HG02852 (cell line): ENCODE measurements at regions not wholly inside any gene's neighbourhood (a gene's known extent, or its start where the extent isn't known, plus 50 kb on each side); places are given as distances from the start of the nearest gene placed in this dataset.

ENCODE experiments used
- ATAC-seq: cut with Tn5 transposase; IDR thresholded peaks from one replicate; pipeline ENCODE4 v1.9.1; 2021; ENCODE audit warnings: mild to moderate bottlenecking, moderate library complexity; ENCODE audit not compliant: unreplicated experiment

DNA sequence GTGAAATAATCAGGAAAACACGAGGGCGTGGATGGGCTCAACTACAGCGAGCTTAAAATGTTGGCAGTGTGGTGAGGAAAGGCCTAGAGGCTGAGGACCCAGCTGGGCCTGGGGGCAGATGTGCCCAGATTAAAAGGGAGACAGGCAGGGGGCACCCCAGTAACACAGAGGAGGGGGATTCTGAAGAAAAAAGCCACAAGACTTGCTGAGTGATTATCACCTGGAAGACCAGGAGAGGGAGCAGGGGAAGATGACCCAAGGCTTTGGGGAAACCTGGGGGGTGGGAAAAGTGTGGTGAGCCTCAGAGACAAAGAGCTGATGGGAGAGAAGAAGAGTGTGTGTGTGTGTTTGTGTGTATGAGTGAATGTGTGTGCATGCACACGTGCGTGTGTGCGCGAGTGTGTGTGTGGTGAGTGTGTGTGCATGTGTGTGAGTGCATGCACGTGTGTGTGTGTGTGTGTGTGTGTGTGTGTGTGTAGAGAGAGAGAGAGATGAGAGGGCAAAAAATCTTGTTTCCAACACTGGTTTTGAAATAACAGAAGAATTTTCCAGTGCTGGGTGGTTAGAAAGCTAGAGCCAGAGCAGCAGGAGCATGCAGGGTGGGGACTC, 500.5 kb downstream of the BUD13 start:
- no peak for ATAC-seq

DNA sequence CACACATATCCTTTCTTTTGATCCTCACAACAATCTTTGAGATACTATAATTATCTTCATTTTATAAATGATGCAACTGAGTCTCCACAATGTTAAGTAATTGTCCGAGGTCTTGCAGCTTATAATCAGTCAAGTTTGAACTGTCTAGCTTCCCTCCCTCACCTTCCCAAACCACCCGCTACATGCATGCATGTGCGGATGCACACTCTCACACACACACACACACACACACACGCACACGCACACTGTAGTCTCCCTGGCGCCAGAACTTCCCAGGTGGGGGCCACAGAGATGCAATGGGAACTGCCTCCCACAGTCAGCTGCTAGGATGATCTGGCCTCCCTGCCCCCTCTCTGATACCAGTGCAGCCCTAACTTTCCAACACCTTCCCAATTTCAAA, 501.3 kb downstream of the BUD13 start:
- ATAC-seq = no peak

DNA sequence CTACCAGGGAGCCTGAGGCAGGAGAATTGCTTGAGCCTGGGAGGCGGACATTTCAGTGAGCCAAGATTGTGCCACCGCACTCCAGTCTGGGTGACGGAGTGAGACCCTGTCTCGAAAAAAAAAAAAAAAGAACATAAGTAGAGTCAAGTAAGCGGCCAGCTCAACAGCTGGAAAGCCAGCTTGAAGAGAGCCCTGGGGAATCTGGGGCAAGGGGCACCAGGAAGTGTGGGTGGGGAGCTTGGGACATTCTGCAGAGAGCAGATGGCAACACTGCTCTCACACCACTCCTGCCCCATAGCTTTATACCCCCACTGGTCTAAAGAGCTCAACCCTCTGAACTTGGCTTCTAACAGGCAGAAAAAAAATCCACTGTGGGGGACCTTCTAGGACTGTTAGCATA, 505.6 kb downstream of the BUD13 start:
- ATAC-seq = no peak

DNA sequence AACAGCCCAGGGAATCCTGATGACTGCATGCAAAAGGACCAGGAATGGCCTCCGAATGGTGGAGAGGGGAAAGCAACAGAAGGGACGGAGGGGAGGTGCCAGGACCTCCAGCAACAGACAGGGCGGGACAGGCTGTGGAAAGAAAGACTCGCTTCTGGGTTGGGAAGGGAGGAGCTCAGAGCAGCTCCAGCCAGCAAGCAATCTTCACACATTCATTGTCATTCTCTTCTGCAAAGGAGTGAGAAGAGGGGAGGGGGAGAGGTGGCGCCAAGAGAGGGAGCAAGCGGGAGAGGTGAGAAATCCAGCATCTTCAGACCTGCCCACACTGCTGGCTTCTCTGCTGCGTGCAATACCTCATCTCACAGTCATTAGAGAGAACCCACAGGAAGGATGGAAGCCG, 509.0 kb downstream of the BUD13 start:
- ATAC-seq = no peak

DNA sequence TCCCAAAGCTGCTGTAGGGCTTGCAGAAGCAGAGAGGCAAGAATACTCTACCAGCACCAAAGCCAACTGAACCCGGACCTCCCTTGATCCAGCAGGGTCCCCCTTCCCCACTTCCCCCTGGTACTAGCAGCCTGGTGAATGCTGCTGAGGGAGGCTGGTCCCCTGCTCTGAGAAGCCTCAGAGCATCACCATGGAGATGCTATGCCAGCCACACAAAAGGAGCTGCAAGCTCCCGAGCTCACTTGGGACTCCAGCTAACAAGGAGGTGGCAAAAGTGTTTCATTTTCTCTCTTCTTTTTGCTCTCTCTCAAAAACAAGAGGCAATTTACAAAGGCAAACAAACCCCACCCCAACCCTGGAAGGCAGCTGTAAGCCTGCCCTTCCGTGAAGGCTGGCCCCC, 509.8 kb downstream of the BUD13 start:
- no peak for ATAC-seq

DNA sequence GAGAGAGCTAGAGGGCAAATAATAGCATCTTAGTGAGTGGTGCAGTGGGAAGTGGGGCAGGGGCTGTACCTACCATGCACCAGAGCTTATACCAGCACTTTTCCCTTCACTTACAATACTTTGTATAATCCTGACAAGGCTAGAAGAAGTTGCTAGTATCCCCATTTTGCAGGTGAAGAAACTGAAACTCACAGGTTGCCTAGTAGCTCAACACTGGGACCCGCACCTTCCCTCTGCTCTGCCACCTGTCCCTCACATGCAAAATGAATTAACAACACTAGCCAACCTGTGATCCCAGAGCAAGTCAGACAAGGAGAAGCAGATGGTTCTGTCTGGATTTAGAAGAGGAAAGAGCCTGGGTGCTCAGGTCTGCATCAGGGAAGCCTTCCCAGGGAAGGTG, 510.4 kb downstream of the BUD13 start:
- no peak for ATAC-seq

DNA sequence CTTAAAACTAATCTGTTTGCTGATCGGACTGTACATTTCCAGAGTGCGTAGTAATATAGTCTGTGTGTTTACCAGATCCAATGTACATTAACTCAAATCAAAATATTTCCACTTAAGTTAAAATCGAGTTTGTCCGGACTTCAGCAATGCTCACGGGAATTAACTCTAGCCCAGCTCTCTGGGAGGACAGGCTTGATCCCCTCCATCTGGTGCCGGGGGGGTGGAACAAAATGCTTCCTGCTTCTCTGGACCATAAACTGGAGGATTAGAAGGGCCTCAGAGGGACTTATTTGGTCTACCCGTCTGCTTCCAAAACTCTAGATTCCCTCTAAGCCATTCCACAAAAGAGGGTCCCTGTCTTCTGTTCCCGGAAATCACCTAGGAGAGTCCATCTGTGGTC, 511.2 kb downstream of the BUD13 start:
- no peak for ATAC-seq

DNA sequence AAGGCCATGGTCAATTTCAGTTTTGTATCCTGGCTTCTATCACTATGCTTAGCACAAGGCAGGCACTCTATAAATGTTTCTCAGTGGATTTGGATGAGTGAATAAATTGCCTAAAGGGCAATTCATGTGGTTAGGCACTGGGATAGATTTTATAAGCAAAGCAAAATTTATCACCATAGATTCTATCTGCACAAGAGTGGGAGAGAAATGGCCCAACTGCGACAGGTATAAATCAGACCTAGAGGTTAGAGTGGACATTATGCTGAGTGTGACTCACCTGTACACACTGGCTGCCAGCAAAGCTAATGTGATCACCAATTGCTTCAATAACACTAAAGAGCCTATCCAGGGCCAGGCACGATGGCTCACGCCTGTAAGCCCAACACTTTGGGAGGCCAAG, 514.0 kb downstream of the BUD13 start:
- ATAC-seq = no peak

DNA sequence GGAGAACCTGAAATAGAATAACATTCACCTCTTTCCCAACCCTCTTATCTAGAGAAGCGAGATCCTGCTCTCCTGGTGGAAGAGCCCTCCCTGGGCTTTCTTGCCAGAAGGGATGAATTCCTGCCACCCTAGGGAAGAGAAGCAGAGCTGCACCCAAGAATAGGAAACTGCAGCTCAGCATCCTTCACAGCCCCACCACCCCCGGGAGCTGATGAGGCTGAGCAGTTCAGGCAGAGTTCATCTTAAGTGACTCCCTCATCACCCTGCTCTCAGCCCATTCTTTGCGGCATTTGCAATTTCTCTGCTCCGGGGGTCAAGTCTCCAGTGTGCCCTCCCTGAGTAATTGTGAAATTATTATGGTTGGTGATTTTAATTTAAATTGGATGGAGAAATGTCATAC, 514.9 kb downstream of the BUD13 start:
- ATAC-seq = no peak

DNA sequence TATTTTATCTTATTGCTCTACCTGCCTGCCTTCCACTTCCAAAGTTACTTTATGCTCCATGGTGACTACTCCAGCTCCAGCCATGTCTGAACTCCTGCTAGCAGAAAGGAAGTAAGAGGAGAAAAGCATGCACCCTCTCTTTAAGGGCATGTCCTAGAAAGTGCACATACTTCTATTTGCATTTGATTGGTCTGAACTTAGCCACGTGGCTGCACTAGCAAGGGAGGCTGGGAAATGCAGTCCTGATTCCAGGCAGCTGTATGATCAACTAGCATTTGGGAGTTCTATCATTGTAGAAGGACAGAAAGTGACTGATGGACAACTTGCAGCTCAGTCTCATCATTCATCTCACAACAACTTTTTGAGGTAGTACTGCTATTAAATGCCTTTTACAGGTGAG, 515.7 kb downstream of the BUD13 start:
- no peak for ATAC-seq

DNA sequence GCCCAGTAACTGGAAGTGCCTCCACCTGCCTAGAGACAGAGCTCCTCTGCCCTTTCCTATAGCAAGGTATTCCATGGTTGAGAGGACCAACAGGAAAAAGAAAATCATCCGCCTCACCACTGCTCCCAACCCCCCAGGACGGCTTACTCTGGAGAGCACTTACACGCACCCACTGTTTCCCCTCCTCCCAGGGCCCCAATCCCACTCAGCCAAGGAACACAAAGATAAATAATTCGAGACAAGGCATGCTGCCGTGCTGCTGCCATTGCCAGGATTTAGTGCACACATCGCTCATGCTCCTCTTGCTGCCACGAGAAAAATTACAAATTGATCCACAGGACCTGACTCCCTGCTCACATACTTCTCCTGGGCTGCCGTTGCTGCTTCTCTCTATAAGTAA, 516.6 kb downstream of the BUD13 start:
- no peak for ATAC-seq

DNA sequence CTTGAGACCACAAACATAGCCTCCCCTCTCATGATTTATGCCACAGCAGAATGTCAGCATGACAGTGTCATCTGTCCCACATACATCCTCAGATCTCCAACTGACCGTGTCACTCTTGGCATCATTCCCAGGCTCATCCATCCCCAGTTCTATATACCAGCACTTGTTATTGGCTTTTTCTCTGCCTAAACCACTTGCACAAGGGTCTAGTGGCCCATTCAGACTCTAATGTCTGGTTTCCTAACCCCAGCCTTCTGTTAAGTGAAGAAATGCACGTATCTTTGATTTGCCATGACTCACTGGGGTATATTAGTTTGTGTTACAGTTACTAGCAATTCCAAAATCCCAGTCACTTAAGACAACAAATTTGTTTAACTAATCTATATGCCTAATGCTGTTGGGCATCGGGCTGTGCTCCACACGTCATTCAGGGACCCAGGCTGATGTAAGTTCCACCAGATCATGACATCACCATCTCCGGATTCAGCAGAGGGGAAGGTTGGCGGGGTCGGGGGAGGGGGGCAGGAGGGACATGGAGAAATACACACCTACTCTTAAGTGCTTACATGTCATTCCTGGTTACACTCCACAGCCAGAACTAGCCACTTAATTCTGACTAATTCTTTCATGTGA, 517.4 kb downstream of the BUD13 start:
- no peak for ATAC-seq

DNA sequence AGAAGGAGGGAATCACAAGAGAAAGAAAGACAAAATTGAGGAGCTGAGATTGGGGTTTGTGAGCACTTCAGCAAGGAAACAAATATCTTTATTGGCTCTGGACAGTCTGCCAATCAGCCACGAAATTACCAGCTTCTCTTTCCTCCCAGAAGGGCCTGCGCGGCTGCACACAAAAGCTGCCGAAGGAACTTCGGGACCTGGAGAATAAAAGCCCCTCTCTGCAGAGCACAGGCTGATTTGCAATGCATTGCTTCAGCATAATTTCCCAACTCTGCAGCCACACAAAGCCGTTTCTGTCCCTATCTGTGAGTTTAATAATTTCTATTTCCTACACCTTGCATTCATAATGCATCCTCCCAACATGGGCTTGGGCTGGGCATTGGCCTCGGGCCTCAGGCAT, 522.6 kb downstream of the BUD13 start:
- no peak for ATAC-seq

DNA sequence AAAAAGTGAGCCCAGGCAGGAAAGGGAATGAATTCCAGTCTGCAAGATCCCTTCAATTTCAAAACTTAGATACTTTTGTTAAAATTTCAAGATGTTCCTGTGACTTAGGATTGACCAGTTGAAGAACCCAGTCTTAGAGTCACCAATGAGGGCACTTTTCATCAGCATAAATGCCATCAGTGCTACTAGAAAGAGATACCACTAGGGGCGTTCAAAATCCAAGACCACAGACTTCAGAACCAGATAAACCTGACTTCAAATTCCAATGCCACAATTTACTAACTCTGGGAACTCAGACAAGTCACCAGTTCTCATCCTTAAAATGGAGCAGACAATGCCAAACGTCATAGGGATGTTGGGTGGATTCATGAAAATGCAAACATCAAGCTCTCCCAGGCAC, 523.2 kb downstream of the BUD13 start:
- no peak for ATAC-seq

DNA sequence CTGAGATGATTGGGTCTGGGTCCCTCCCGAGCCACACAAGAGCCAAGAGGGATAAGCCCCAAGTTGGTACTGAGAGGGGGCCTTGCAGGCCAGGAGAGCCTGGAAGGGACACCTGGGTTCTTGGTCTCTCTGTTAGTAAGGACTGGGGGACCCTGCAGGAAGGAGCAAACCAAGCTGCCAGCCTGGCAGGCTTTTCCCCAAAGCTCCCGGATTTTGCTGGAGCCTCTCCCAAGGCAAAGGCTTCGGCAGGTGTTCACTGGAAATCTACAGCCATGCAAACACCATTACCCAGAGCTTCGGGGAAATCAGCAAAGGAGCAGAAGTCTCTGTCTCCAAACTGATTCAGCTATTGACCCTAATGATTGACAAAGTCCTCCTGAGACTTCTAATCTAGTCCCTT, 527.9 kb downstream of the BUD13 start:
- ATAC-seq = no peak

DNA sequence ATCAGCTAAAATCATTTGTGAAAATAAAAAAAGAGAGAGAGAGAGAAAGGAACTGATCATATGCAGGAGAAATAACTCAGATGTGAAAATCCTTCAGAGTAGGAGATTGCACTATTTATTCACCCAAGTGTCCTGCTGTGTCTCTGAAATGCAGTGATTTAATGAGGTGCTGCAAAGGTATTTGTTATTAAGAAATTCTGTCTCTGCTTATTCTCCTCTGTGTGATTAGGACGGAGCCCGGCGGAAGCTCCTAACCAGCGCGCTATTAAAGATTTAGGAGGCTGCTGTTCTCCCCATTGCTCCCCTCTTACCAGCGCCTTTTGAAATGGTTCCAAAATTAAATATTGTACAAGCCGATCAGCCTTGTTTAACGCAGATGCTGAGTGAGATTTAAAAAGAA, 528.3 kb downstream of the BUD13 start:
- no peak for ATAC-seq

DNA sequence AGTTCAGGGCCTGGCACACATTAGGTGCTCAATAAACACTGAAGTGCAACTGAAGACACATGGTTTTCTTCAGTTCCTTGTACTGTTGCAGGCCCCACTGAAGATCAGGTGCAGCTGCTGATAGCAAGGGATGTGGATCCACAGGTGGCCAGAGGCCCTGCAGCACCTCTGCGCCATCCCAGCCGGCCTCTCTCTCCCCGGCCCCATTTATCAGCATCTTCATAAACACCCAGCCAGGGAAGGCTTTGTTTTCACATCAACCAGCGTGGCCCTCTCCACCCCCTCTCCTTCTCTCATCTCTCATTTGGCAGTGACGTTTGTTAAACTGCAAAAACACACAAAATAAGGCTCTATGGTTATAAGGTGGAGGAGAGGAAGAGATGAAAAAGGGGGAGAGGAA, 528.8 kb downstream of the BUD13 start:
- no peak for ATAC-seq

DNA sequence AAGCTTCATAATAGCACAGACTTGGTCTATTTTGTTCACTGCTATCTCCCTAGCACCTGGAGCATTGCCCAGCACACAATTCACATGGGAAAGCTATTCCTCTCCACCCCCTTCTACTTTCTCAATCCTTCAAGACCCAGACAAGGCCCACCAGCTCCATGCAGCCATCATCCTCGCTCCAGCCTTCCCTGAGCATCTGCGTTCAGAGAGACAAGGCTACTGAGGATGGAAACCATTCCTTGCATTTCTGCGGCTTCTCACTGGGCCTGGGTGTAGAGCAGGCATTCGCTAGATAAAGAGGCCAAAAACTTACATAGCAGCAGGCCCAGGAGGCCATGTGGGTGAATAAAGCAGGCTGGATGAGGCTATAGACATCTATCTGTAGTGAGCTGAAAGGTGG, 530.8 kb downstream of the BUD13 start:
- no peak for ATAC-seq

DNA sequence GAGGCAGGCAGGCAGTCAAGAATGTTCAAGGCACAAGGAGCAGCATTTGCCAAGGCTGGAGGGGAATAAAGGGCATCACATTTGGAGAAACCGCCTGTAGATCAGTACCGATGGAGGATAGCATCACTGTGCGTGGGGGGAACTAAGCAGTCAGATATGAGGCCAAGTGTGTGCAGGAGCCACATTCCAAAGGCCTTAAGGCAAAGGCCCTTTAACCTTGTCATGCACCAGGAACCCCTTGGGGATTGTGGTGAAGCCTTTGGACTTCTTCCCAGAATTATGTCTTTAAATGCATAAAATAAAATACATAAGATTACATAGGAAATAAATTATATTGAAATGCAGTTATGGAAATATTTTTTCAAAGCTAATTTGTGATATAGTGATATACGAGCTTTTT, 532.1 kb downstream of the BUD13 start:
- ATAC-seq = no peak

DNA sequence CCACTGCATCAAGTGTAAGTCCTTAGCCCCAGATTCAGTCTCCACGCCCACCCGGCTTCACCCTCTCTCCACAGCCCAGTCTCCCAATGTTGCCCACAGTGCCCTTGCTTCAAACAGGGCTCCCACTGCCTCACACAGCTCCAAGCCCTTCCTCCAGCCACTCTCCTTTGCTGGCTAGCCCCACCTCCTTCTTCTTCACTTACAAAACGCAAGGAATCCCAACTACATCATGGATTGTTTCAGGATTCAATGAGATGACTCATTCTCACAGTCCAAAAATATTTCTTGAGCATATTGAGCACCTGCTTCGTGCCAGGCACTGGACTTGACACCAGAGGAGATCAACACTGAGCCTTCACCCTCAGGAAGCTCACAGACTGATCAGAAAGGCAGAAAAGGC, 533.5 kb downstream of the BUD13 start:
- no peak for ATAC-seq

DNA sequence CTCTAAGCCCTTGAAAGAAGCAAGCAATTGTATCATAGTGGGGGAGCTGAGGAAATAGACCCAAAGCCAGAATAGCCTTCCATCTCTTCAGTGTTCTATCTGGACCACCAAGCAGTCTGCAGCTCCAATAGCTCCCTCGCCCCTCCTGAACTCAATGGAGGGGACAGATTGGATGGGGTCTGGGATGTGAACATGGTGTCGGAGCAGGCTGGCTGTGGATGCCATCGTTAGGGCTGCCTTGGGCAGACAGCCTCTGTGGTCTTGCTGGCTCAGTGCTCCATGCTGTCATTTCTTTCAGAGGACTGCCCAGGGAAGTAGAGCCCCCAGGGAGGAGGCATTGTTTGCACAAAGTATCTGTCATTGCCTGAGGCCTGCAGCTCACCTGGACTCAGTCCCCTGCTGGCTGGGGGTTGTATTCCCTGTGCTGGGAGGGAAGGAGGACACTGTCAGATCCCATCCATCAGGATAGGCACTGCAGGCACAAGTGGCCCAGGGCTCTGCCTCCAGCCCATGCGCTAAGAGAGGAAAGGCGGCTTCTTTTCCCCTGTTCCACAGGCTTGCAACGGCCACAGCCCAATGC, 537.7 kb downstream of the BUD13 start:
- ATAC-seq = no peak

DNA sequence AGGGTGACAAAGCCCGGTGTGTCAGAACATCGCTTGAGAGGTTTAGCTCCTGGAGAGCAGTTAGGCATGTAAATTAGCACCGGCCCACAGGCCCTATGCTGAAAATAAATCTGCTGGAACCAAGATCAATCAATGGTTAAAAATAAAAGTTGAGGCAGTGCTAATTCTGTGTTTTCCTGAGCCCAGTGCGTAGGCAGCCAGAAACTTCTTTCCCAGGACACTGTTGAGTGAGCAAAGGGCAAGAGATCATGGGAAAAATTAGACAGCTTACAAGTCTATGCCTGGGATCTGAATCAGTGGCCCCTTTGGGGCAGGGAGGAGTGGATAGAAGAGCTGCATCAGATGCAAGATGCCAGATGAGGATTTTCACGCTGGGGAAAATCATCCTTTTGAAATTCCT, 539.2 kb downstream of the BUD13 start:
- ATAC-seq = no peak

DNA sequence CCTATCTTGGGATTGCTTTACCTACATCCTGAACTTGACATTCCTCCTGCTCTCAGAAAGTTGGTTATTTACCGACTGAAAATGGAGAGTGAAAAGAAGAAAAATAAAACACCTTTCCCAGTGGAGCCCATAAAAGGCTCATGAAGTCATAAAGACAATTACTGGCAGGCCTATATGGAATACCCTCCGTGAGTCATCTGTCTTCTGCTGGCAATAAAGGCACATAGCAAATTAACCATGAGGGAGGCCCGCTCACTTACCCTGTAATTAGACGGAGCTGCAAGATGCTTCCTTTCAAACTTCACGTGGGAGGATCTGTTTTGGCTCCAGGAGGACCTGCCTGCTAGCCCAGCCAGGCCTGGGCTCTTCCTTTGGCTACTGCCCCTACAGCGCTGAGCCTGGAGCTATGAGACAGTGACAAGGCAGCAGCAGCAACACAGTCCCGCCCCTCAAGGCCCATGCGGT, 540.4 kb downstream of the BUD13 start:
- ATAC-seq = no peak
